GM18520 (cell line): ENCODE measurements at regions not wholly inside any gene's neighbourhood (a gene's known extent, or its start where the extent isn't known, plus 50 kb on each side); places are given as distances from the start of the nearest gene placed in this dataset.

ENCODE experiments used
- ATAC-seq: cut with Tn5 transposase; IDR thresholded peaks from one replicate; pipeline ENCODE4 v1.9.1; 2021; ENCODE audit not compliant: unreplicated experiment

- ATAC-seq = no peak
Observed at GRCh38 chr11:122062763-122063162, 53.3 kb downstream of the BLID start.

- no peak for ATAC-seq
Observed at GRCh38 chr11:122059565-122059964, 56.5 kb downstream of the BLID start.

GRCh38 chr11:122050021-122050690 is 65.9 kb downstream of the BLID start:
- no peak for ATAC-seq

- no peak for ATAC-seq
Observed at GRCh38 chr11:122048401-122048800, 67.6 kb downstream of the BLID start.

- no peak for ATAC-seq
Observed at GRCh38 chr11:122046846-122047245, 69.2 kb downstream of the BLID start.

- ATAC-seq = no peak
Observed at GRCh38 chr11:122046438-122046837, 69.6 kb downstream of the BLID start.

- ATAC-seq = no peak
Observed at GRCh38 chr11:122045181-122045586, 70.8 kb downstream of the BLID start.

GRCh38 chr11:122044086-122044485 is 71.9 kb downstream of the BLID start:
- no peak for ATAC-seq

GRCh38 chr11:122042981-122043380 is 73.0 kb downstream of the BLID start:
- no peak for ATAC-seq

GRCh38 chr11:122040464-122040863 is 75.6 kb downstream of the BLID start:
- no peak for ATAC-seq

- ATAC-seq = no peak
Observed at GRCh38 chr11:122038543-122038942, 77.5 kb downstream of the BLID start.

GRCh38 chr11:122037911-122038310 is 78.1 kb downstream of the BLID start:
- no peak for ATAC-seq

- no peak for ATAC-seq
Observed at GRCh38 chr11:122036493-122036892, 79.5 kb downstream of the BLID start.

- no peak for ATAC-seq
Observed at GRCh38 chr11:122036018-122036417, 80.0 kb downstream of the BLID start.

- no peak for ATAC-seq
Observed at GRCh38 chr11:122033631-122034030, 82.4 kb downstream of the BLID start.

- ATAC-seq = no peak
Observed at GRCh38 chr11:122033193-122033592, 82.8 kb downstream of the BLID start.

- ATAC-seq = no peak
Observed at GRCh38 chr11:122032317-122032716, 83.7 kb downstream of the BLID start.

GRCh38 chr11:122031813-122032212 is 84.2 kb downstream of the BLID start:
- no peak for ATAC-seq

GRCh38 chr11:122030286-122030685 is 85.7 kb downstream of the BLID start:
- ATAC-seq = no peak

- no peak for ATAC-seq
Observed at GRCh38 chr11:122028545-122028944, 87.5 kb downstream of the BLID start.

- ATAC-seq = no peak
Observed at GRCh38 chr11:122028036-122028435, 88.0 kb downstream of the BLID start.

GRCh38 chr11:122025757-122026156 is 90.3 kb downstream of the BLID start:
- ATAC-seq = no peak

- no peak for ATAC-seq
Observed at GRCh38 chr11:122024278-122024677, 91.7 kb downstream of the BLID start.
